ENCODE measurements at regions not wholly inside any gene's neighbourhood (a gene's known extent, or its start where the extent isn't known, plus 50 kb on each side); places are given as distances from the start of the nearest gene placed in this dataset.

DNA sequence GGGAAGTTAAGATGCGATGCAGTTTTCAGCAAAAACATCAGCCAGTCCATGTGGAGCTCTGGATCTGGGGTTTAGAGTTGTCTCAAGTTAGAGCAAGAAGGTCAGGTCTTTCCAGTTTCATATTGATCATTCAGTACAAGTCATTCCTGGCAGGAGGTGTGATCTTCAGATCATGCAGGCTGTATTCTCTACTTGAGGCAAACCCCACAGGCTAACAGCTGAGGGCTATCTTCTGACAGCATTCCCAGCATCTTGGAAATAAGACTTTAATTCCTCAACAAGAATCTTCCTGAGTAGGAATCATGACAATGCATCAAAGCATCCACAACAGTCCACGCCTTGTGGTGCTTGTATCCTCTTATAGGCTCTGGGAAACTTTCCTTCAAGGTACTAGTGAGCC is 94.9 kb upstream of the ZNF438 start:
- TF ChIP-seq, protein P1, sequence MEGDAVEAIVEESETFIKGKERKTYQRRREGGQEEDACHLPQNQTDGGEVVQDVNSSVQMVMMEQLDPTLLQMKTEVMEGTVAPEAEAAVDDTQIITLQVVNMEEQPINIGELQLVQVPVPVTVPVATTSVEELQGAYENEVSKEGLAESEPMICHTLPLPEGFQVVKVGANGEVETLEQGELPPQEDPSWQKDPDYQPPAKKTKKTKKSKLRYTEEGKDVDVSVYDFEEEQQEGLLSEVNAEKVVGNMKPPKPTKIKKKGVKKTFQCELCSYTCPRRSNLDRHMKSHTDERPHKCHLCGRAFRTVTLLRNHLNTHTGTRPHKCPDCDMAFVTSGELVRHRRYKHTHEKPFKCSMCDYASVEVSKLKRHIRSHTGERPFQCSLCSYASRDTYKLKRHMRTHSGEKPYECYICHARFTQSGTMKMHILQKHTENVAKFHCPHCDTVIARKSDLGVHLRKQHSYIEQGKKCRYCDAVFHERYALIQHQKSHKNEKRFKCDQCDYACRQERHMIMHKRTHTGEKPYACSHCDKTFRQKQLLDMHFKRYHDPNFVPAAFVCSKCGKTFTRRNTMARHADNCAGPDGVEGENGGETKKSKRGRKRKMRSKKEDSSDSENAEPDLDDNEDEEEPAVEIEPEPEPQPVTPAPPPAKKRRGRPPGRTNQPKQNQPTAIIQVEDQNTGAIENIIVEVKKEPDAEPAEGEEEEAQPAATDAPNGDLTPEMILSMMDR (IDR thresholded peaks at IDR 0.05; ENCODE audit: low read length), result no peak
- no peak for TF ChIP-seq EZH2 (IDR thresholded peaks at IDR 0.05; ENCODE audit: borderline replicate concordance, low read length)

All from OCI-LY1 (cell line).